ENCODE measurements at regions not wholly inside any gene's neighbourhood (a gene's known extent, or its start where the extent isn't known, plus 50 kb on each side); places are given as distances from the start of the nearest gene placed in this dataset.

DNA sequence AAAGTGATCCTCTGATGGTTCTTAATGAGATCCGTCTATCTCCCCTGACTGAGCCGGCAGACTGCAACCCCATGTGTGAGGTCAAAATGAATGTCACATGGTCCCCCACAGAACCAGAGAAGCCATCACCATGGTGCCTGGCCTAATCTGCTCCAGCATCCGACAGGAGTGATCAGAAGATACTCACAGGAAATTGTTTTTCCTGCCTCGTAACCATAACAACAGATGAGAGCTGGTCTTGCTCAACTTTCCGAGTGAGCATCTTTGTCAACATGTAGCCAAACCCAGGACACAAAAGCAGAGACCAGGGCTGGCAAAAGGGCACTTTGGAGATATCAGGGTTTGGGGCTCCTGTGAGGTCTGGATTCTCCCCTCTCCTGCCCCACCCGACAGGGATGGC lies 72.1 kb upstream of the C14orf180 start (continued):
- TF ChIP-seq, protein P1, sequence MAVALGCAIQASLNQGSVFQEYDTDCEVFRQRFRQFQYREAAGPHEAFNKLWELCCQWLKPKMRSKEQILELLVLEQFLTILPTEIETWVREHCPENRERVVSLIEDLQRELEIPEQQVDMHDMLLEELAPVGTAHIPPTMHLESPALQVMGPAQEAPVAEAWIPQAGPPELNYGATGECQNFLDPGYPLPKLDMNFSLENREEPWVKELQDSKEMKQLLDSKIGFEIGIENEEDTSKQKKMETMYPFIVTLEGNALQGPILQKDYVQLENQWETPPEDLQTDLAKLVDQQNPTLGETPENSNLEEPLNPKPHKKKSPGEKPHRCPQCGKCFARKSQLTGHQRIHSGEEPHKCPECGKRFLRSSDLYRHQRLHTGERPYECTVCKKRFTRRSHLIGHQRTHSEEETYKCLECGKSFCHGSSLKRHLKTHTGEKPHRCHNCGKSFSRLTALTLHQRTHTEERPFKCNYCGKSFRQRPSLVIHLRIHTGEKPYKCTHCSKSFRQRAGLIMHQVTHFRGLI (tag by site-specific recombination; IDR thresholded peaks at IDR 0.05), result no peak
- no peak for TF ChIP-seq ZNF707 (tag by site-specific recombination; IDR thresholded peaks at IDR 0.05)
- TF ChIP-seq, protein P2, sequence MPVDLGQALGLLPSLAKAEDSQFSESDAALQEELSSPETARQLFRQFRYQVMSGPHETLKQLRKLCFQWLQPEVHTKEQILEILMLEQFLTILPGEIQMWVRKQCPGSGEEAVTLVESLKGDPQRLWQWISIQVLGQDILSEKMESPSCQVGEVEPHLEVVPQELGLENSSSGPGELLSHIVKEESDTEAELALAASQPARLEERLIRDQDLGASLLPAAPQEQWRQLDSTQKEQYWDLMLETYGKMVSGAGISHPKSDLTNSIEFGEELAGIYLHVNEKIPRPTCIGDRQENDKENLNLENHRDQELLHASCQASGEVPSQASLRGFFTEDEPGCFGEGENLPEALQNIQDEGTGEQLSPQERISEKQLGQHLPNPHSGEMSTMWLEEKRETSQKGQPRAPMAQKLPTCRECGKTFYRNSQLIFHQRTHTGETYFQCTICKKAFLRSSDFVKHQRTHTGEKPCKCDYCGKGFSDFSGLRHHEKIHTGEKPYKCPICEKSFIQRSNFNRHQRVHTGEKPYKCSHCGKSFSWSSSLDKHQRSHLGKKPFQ (tag by site-specific recombination; IDR thresholded peaks at IDR 0.05), result no peak

DNA sequence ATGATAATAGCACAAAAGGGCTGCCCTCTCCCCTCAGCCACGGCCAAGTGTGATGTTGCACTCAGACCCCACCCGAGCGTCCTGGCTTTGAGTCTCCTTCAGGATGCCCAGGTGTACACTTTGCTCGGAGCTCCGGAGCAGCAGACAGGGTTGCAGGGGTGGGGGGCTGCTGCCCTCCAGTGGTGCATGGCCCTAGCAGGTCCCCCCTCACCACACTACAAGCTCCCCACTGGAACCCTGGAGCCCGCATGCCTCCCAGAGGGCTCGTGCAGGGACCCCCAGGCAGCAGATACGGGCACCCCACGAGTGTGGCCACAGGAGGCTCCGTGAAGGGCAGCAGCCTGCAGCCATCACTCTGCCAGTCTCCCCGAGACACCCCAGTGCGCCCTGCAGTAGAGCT lies 69.9 kb upstream of the C14orf180 start:
- Histone ChIP-seq H3K27ac (ENCODE audit: extremely low read depth, low read depth, low read length) (no peak overlapping the region), H3K4me3 (ENCODE audit: low read depth, low read length) (no peak overlapping the region), H3K36me3 (ENCODE audit: control insufficient read depth in 2 of 2, insufficient read depth in 1 of 2, low read length in 2 of 2) (no peaks in the 10 kb centered on the region), H3K4me1 (ENCODE audit: control insufficient read depth, insufficient read depth, low read length) (no peaks in the 10 kb centered on the region), H3K9me3 (ENCODE audit: control insufficient read depth, insufficient read depth, low read depth, low read length) (no peaks in the 10 kb centered on the region)
- CTCF ChIA-PET, result interaction anchor here (0.7 to 0.9 kb wide), 2 partner anchors 143 to 432 kb away, joined by 4 to 5 read pairs; no protein-coding TSS in a partner anchor
- TF ChIP-seq ZBTB1 (tag by site-specific recombination; IDR thresholded peaks at IDR 0.05), result no peak
- no peak for TF ChIP-seq ZNF394 (tag by site-specific recombination; IDR thresholded peaks at IDR 0.05; ENCODE audit: borderline replicate concordance)
- no peak for TF ChIP-seq KLF8 (tag by site-specific recombination; IDR thresholded peaks at IDR 0.05)
- TF ChIP-seq, protein P3, sequence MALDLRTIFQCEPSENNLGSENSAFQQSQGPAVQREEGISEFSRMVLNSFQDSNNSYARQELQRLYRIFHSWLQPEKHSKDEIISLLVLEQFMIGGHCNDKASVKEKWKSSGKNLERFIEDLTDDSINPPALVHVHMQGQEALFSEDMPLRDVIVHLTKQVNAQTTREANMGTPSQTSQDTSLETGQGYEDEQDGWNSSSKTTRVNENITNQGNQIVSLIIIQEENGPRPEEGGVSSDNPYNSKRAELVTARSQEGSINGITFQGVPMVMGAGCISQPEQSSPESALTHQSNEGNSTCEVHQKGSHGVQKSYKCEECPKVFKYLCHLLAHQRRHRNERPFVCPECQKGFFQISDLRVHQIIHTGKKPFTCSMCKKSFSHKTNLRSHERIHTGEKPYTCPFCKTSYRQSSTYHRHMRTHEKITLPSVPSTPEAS (tag by site-specific recombination; IDR thresholded peaks at IDR 0.05), result no peak
- TF ChIP-seq ZNF843 (tag by site-specific recombination; IDR thresholded peaks at IDR 0.05), result no peak
- TF ChIP-seq KLF10 (tag by site-specific recombination; IDR thresholded peaks at IDR 0.05), result no peak
- TF ChIP-seq ZIC2 (tag by site-specific recombination; IDR thresholded peaks at IDR 0.05), result no peak
- TF ChIP-seq GLI2 (tag by site-specific recombination; IDR thresholded peaks at IDR 0.05; ENCODE audit: borderline replicate concordance, low read depth), result no peak
- TF ChIP-seq, protein P4, sequence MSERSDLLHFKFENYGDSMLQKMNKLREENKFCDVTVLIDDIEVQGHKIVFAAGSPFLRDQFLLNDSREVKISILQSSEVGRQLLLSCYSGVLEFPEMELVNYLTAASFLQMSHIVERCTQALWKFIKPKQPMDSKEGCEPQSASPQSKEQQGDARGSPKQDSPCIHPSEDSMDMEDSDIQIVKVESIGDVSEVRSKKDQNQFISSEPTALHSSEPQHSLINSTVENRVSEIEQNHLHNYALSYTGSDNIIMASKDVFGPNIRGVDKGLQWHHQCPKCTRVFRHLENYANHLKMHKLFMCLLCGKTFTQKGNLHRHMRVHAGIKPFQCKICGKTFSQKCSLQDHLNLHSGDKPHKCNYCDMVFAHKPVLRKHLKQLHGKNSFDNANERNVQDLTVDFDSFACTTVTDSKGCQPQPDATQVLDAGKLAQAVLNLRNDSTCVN (tag by site-specific recombination; optimal IDR thresholded peaks at IDR 0.05), result no peak
- POLR2A ChIA-PET, result no interaction called here

DNA sequence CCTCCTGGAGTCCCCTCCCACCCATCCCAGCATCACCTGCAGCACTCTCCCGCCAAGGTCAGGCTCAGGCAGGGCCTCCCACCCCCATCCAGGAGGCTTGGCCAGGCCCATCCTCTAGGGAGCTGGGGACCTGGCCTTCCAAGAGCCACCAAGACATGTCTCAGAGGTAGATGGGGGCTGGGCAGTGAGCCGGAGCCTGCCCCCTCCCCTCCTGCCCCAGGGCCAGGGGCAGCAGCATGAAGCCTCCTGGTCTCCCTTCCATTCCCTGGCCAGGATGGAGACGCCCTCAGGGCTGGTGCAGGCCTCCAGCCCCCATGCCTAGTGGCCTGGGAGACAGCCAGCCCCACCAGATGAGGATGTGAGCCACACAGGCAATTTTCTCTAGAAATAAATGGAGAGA lies 69.3 kb upstream of the C14orf180 start:
- H3K27ac ChIP-seq (ENCODE audit: extremely low read depth, low read depth, low read length), result no peak overlapping the region
- no peak overlapping the region for H3K4me3 ChIP-seq (ENCODE audit: low read depth, low read length)
- no peaks in the 10 kb centered on the region for H3K36me3 ChIP-seq (ENCODE audit: control insufficient read depth in 2 of 2, insufficient read depth in 1 of 2, low read length in 2 of 2)
- ChIA-PET POLR2A (no interaction called here), CTCF (interaction anchor here (0.9 to 1.0 kb wide), 2 partner anchors 51 to 143 kb away, joined by 3 to 5 read pairs; no protein-coding TSS in a partner anchor)
- TF ChIP-seq, protein P5, sequence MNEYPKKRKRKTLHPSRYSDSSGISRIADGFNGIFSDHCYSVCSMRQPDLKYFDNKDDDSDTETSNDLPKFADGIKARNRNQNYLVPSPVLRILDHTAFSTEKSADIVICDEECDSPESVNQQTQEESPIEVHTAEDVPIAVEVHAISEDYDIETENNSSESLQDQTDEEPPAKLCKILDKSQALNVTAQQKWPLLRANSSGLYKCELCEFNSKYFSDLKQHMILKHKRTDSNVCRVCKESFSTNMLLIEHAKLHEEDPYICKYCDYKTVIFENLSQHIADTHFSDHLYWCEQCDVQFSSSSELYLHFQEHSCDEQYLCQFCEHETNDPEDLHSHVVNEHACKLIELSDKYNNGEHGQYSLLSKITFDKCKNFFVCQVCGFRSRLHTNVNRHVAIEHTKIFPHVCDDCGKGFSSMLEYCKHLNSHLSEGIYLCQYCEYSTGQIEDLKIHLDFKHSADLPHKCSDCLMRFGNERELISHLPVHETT (tag by site-specific recombination; IDR thresholded peaks at IDR 0.05), result no peak
- TF ChIP-seq ZFP37 (tag by site-specific recombination; IDR thresholded peaks at IDR 0.05) (no peak), ZNF311 (tag by site-specific recombination; IDR thresholded peaks at IDR 0.05; ENCODE audit: borderline replicate concordance) (no peak), ZNF654 (tag by site-specific recombination; IDR thresholded peaks at IDR 0.05; ENCODE audit: low read depth) (no peak), SP7 (tag by site-specific recombination; IDR thresholded peaks at IDR 0.05) (no peak), MYNN (tag by site-specific recombination; IDR thresholded peaks at IDR 0.05; ENCODE audit: borderline replicate concordance) (no peak), ZNF2 (tag by site-specific recombination; IDR thresholded peaks at IDR 0.05) (no peak), ZNF274 (IDR thresholded peaks at IDR 0.05; ENCODE audit: low read length) (no peak), ZNF274 (tag by site-specific recombination; IDR thresholded peaks at IDR 0.05; ENCODE audit: borderline replicate concordance) (no peak)
- TF ChIP-seq, protein P6, sequence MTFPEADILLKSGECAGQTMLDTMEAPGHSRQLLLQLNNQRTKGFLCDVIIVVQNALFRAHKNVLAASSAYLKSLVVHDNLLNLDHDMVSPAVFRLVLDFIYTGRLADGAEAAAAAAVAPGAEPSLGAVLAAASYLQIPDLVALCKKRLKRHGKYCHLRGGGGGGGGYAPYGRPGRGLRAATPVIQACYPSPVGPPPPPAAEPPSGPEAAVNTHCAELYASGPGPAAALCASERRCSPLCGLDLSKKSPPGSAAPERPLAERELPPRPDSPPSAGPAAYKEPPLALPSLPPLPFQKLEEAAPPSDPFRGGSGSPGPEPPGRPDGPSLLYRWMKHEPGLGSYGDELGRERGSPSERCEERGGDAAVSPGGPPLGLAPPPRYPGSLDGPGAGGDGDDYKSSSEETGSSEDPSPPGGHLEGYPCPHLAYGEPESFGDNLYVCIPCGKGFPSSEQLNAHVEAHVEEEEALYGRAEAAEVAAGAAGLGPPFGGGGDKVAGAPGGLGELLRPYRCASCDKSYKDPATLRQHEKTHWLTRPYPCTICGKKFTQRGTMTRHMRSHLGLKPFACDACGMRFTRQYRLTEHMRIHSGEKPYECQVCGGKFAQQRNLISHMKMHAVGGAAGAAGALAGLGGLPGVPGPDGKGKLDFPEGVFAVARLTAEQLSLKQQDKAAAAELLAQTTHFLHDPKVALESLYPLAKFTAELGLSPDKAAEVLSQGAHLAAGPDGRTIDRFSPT (tag by site-specific recombination; IDR thresholded peaks at IDR 0.05), result no peak
- H3K9me3 ChIP-seq (ENCODE audit: control insufficient read depth, insufficient read depth, low read depth, low read length), result no peaks in the 10 kb centered on the region
- no peaks in the 10 kb centered on the region for H3K4me1 ChIP-seq (ENCODE audit: control insufficient read depth, insufficient read depth, low read length)

All from HEK293 (cell line).